Testis (tissue), 2 donors: ENCODE measurements at regions not wholly inside any gene's neighbourhood (a gene's known extent, or its start where the extent isn't known, plus 50 kb on each side); places are given as distances from the start of the nearest gene placed in this dataset.
"Not testable (repeated sequence)": the region's sequence is repeated elsewhere in the genome, so short reads cannot be mapped to it uniquely, and the experiment has no call there.

Source experiments
- DNase-seq: peaks from one replicate; pipeline ENCODE4 v3.0.0-alpha.2; 2019
- H3K27ac ChIP-seq, 2 donors: fragments of 200-600 bp; sonication (generic); one replicate each; pipeline ENCODE4 v1.5.1; 2019
- H3K27me3 ChIP-seq: fragments of 200-600 bp; sonication (generic); one replicate; pipeline ENCODE4 v1.5.1; 2019
- H3K36me3 ChIP-seq: fragments of 200-600 bp; sonication (generic); one replicate; pipeline ENCODE4 v1.5.1; 2017; ENCODE audit warnings: low read depth; ENCODE audit errors: missing control alignments
- H3K4me1 ChIP-seq: fragments of 200-600 bp; sonication (generic); one replicate; pipeline ENCODE4 v1.5.1; 2019
- H3K4me3 ChIP-seq, 2 donors: fragments of 200-600 bp; sonication (generic); one replicate each; pipeline ENCODE4 v1.5.1; 2017 to 2019
- H3K9me3 ChIP-seq: fragments of 200-600 bp; sonication (generic); one replicate; pipeline ENCODE4 v1.5.1; 2017
- POLR2A ChIP-seq: fragments of 450-650 bp; IDR thresholded peaks from one replicate; pipeline ENCODE4 v1.6.1; 2017; ENCODE audit warnings: antibody characterized with exemption, mild to moderate bottlenecking, moderate library complexity
- WGBS, 2 donors: methylation state at CpG; one replicate each; pipeline ENCODE4 v1.1.5; 2018; 5-methylcytosine and 5-hydroxymethylcytosine counted together
- intact Hi-C: fragments of 100-400 bp; cut with DNase I; formaldehyde crosslinking; loops from one replicate; pipeline ENCODE4 v1.15.1; 2023; ENCODE audit warnings: low total_unique reads
- TF ChIP-seq, protein P1 (sequence below), 3 experiments: fragments of 450-650 bp in 2 of 3; fragments of 200-600 bp in 1 of 3; sonication (generic) in 1 of 3; IDR thresholded peaks; one replicate each; pipeline ENCODE4 v1.5.1; 2016 to 2019; ENCODE audit warnings: antibody characterized with exemption in 3 of 3, mild to moderate bottlenecking in 2 of 3, moderate library complexity in 1 of 3

DNA sequence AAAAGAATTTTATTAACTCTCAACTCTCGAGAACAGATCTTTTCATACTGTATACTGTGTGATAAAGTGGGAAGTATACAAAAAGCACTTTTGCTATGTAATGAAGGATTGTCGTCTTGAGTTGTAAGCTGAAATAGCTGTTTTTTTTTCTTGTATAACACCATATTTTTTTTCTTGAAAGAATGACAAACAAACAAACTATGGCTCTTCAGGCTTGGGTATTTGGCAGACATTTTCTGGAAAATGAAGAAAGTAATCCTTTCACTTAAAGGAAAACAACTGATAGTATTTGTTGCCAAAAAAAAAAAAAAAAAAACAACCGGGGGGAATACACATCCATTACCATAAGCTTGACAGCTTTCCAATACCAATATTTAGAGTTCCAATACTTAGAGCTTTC is 230.4 kb downstream of the ICOS start:
- Histone ChIP-seq H3K4me1 (no peaks in the 10 kb centered on the region), H3K27ac (no peak overlapping the region), H3K9me3 (no peaks in the 10 kb centered on the region), H3K4me3 (no peak overlapping the region), H3K36me3 (no peaks in the 10 kb centered on the region), H3K27me3 (no peaks in the 10 kb centered on the region)
- no peak for TF ChIP-seq POLR2A
- TF ChIP-seq, protein P1, sequence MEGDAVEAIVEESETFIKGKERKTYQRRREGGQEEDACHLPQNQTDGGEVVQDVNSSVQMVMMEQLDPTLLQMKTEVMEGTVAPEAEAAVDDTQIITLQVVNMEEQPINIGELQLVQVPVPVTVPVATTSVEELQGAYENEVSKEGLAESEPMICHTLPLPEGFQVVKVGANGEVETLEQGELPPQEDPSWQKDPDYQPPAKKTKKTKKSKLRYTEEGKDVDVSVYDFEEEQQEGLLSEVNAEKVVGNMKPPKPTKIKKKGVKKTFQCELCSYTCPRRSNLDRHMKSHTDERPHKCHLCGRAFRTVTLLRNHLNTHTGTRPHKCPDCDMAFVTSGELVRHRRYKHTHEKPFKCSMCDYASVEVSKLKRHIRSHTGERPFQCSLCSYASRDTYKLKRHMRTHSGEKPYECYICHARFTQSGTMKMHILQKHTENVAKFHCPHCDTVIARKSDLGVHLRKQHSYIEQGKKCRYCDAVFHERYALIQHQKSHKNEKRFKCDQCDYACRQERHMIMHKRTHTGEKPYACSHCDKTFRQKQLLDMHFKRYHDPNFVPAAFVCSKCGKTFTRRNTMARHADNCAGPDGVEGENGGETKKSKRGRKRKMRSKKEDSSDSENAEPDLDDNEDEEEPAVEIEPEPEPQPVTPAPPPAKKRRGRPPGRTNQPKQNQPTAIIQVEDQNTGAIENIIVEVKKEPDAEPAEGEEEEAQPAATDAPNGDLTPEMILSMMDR (IDR thresholded peaks at IDR 0.05), result no peak
- no peak for DNase-seq
- WGBS, 2 donors, result 86 to 91% methylated on average over 3 of the region's 3 CpGs
- intact Hi-C loops, result no loop called here

DNA sequence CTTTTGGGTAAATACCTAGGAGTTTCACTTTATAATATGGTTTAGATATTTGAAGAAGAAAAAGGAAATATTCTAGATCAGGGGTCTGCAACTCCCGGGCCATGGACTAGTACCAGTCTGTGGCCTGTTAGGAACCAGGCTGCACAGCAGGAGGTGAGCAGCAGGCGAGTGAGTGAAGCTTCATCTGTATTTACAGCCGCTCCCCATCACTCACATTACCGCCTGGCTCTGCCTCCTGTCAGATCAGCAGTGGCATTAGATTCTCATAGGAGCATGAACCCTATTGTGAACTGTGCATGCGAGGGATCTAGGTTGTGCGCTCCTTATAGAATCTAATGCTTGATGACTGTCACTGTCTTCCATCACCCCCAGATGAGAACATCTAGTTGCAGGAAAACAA is 231.1 kb downstream of the ICOS start:
- H3K27me3 ChIP-seq, H3K4me3 ChIP-seq, intact Hi-C loops, H3K4me1 ChIP-seq, H3K36me3 ChIP-seq, H3K27ac ChIP-seq, H3K9me3 ChIP-seq, DNase-seq: not testable (repeated sequence)
- WGBS, 2 donors, result 96 to 97% methylated on average over 6 of the region's 6 CpGs

DNA sequence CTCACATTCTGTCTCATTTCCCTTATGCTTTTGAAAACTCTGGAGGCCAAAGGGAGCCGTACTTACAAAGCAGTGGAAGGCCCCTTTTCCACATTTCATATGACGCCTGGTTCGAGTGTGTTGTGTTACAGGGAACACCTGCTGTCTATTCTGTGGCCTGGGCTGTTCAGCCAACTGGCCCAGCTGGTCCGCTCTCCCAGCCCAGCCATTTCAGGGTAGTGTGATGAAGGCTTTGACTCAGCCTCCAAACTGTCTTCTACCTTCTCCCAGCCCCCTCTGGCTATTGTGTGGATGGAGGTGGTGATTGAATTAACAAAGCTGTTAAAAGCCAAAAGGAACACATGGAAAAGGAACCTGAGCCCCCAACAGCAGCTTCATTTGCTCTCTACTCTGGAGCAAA is 233.8 kb downstream of the ICOS start:
- intact Hi-C loops, result no loop called here
- Histone ChIP-seq H3K27me3 (no peaks in the 10 kb centered on the region), H3K9me3 (no peaks in the 10 kb centered on the region), H3K27ac (no peak overlapping the region), H3K4me3 (no peak overlapping the region), H3K4me1 (no peaks in the 10 kb centered on the region), H3K36me3 (no peaks in the 10 kb centered on the region)
- 92 to 95% methylated on average over 4 of the region's 4 CpGs for WGBS, 2 donors
- DNase-seq, result no peak
- TF ChIP-seq POLR2A, result no peak
- TF ChIP-seq, protein P1 (IDR thresholded peaks at IDR 0.05), result no peak

DNA sequence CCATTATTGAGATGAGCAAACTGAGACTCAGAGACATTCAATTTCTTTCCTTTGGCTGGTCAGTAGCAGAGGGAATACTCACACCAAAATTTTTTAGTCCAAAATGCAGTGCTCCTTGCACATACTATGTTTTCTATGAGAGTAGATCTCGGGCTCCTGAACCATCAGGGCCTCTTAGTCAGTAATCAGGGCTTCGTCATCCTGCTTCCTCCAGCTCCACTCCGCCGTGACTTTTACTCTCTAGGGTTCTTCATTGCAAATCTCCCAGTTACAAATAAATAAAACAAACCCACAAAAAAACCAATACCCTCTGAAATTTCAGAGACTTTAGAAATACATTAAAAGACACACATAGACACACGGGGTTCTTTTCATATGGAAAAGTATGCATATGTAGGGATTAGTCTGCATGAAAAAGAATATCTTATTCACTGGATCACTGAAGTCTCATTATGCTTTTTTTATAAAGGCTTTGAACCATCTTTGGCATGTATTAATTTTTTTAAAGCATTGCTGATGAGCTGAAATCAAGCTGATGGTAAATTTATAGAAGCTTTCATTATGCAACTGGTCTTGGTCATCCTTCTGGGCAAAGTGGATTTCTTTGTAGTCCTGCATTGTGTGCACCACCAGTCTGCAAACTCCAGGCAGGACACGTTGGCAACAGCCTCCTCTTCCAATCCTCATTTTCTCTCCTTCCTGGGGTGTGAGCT is 235.0 kb downstream of the ICOS start:
- TF ChIP-seq, protein P1 (IDR thresholded peaks at IDR 0.05), result no peak
- no peak for TF ChIP-seq POLR2A
- no peaks in the 10 kb centered on the region for H3K36me3 ChIP-seq
- no peak for DNase-seq
- H3K27me3 ChIP-seq, result no peaks in the 10 kb centered on the region
- 82 to 85% methylated on average over 6 of the region's 6 CpGs for WGBS, 2 donors
- no peak overlapping the region for H3K4me3 ChIP-seq
- intact Hi-C loops, result no loop called here
- no peak overlapping the region for H3K27ac ChIP-seq
- H3K9me3 ChIP-seq, result no peaks in the 10 kb centered on the region
- H3K4me1 ChIP-seq, result no peaks in the 10 kb centered on the region

DNA sequence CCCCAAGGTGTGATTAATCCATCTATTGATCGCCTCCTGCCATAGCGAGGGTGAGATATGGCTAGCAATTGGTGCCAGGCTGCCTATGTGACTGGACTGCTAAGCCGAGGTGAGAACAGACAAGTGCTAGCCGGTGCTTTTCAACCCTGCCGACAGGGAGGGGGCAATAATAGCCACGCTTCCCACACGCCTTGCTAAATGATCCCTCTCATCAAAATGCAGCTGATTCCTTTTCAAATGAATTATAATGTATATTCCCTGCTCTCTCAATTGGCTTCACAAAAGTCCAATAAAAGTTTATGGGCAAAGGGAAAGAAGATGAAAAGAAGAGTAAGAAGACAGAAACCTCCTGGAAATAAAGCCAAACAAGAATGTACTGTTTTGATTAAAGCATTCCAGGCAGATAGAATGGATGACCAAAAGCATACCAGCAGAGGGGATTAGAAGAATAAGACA is 235.6 kb downstream of the ICOS start:
- no peaks in the 10 kb centered on the region for H3K36me3 ChIP-seq
- no peak for TF ChIP-seq POLR2A
- TF ChIP-seq, protein P1 (IDR thresholded peaks at IDR 0.05), result no peak
- intact Hi-C loops, result no loop called here
- H3K27me3 ChIP-seq, result no peaks in the 10 kb centered on the region
- DNase-seq, result no peak
- H3K27ac ChIP-seq, result no peak overlapping the region
- no peak overlapping the region for H3K4me3 ChIP-seq
- WGBS, 2 donors, result 71 to 82% methylated on average over 7 of the region's 7 CpGs
- no peaks in the 10 kb centered on the region for H3K4me1 ChIP-seq
- no peaks in the 10 kb centered on the region for H3K9me3 ChIP-seq
